ENCODE measurements at regions not wholly inside any gene's neighbourhood (a gene's known extent, or its start where the extent isn't known, plus 50 kb on each side); places are given as distances from the start of the nearest gene placed in this dataset.

DNA sequence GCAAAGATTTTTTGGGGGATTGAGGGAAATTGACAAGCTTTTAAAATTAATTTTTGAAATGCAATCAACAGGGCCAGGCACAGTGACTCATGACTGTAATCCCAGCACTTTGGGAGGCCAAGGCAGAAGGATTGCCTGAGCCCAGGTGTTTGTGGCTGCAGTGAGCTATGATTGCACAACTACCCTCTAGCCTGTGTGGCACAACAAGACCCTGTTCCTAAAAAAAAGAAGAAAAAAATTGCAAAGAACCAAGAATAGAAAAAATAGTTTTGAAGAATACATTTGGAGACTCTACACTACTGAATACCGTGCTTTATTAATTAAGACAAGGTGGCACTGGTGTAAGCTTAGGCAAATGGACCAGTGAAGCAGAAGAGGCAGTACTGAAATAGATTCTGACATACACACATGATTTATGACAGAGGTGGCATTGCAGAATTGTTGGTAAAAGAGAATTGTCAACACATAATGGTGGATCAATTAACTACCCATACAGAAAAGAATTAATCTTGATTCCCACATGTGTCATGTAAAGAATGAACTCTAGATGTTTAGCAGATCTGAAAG lies 443.3 kb upstream of the ATP11B start:
- TF ChIP-seq EZH2 (IDR thresholded peaks at IDR 0.05; ENCODE audit: borderline replicate concordance, low read length), result no peak
- TF ChIP-seq, protein P1, sequence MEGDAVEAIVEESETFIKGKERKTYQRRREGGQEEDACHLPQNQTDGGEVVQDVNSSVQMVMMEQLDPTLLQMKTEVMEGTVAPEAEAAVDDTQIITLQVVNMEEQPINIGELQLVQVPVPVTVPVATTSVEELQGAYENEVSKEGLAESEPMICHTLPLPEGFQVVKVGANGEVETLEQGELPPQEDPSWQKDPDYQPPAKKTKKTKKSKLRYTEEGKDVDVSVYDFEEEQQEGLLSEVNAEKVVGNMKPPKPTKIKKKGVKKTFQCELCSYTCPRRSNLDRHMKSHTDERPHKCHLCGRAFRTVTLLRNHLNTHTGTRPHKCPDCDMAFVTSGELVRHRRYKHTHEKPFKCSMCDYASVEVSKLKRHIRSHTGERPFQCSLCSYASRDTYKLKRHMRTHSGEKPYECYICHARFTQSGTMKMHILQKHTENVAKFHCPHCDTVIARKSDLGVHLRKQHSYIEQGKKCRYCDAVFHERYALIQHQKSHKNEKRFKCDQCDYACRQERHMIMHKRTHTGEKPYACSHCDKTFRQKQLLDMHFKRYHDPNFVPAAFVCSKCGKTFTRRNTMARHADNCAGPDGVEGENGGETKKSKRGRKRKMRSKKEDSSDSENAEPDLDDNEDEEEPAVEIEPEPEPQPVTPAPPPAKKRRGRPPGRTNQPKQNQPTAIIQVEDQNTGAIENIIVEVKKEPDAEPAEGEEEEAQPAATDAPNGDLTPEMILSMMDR (IDR thresholded peaks at IDR 0.05; ENCODE audit: low read length), result no peak
- Histone ChIP-seq H3K27ac (ENCODE audit: low read depth, low read length, poor library complexity, severe bottlenecking) (no peak overlapping the region), H3K4me1 (ENCODE audit: insufficient read depth, low read length, severe bottlenecking) (no peaks in the 10 kb centered on the region), H2AFZ (ENCODE audit: low read length) (no peak overlapping the region), H3K4me2 (ENCODE audit: low read length) (no peak overlapping the region), H4K20me1 (ENCODE audit: insufficient read depth, low read length) (no peaks in the 10 kb centered on the region), H3K27me3 (ENCODE audit: insufficient read depth, low read length) (no peaks in the 10 kb centered on the region), H3K4me3 (ENCODE audit: low read depth, low read length, poor library complexity, severe bottlenecking) (no peak overlapping the region), H3K79me2 (ENCODE audit: insufficient read depth, low read length) (no peaks in the 10 kb centered on the region), H3K9me2 (ENCODE audit: low read depth, low read length) (no peaks in the 10 kb centered on the region), H3K9me3 (ENCODE audit: low read length) (no peaks in the 10 kb centered on the region), H3F3A (ENCODE audit: insufficient read depth, low read length) (no peaks in the 10 kb centered on the region), H3K36me3 (ENCODE audit: insufficient read depth, low read length) (no peaks in the 10 kb centered on the region), H3K9ac (ENCODE audit: low read length) (no peak overlapping the region)

DNA sequence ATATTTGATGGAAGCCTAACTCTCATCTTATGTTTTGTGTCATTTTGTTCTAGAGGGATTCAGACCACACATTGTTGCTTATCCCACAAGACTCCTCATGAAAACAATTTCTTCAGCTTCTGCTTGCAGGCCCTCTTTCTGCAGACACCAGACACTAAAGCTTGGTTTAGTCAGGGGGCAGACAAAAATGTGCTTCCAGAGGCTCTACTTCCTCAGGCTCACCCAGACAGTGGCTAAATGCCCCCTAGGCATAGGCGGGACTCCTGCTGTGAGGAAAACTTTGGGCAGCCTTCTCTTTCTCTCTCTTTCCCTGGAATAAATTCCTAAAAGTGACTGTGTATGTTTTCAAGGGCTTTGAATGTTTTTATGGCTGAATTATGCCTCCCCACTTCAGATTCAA lies 435.4 kb upstream of the ATP11B start:
- H3K9me2 ChIP-seq (ENCODE audit: low read depth, low read length), result no peaks in the 10 kb centered on the region
- H3K9me3 ChIP-seq (ENCODE audit: low read length), result no peaks in the 10 kb centered on the region
- H3K4me2 ChIP-seq (ENCODE audit: low read length), result no peak overlapping the region
- H3K27ac ChIP-seq (ENCODE audit: low read depth, low read length, poor library complexity, severe bottlenecking), result no peak overlapping the region
- H3F3A ChIP-seq (ENCODE audit: insufficient read depth, low read length), result no peaks in the 10 kb centered on the region
- no peaks in the 10 kb centered on the region for H3K79me2 ChIP-seq (ENCODE audit: insufficient read depth, low read length)
- no peaks in the 10 kb centered on the region for H3K36me3 ChIP-seq (ENCODE audit: insufficient read depth, low read length)
- no peaks in the 10 kb centered on the region for H3K4me1 ChIP-seq (ENCODE audit: insufficient read depth, low read length, severe bottlenecking)
- TF ChIP-seq, protein P1 (IDR thresholded peaks at IDR 0.05; ENCODE audit: low read length), result no peak
- TF ChIP-seq EZH2 (IDR thresholded peaks at IDR 0.05; ENCODE audit: borderline replicate concordance, low read length), result no peak
- no peak overlapping the region for H2AFZ ChIP-seq (ENCODE audit: low read length)
- no peak overlapping the region for H3K9ac ChIP-seq (ENCODE audit: low read length)
- no peaks in the 10 kb centered on the region for H4K20me1 ChIP-seq (ENCODE audit: insufficient read depth, low read length)
- H3K4me3 ChIP-seq (ENCODE audit: low read depth, low read length, poor library complexity, severe bottlenecking), result no peak overlapping the region
- no peaks in the 10 kb centered on the region for H3K27me3 ChIP-seq (ENCODE audit: insufficient read depth, low read length)

GRCh38 chr3:182364323-182364722 lies 429.0 kb upstream of the ATP11B start:
- Histone ChIP-seq H3K27me3 (ENCODE audit: insufficient read depth, low read length) (no peaks in the 10 kb centered on the region), H3K9me3 (ENCODE audit: low read length) (no peaks in the 10 kb centered on the region), H3K4me1 (ENCODE audit: insufficient read depth, low read length, severe bottlenecking) (no peaks in the 10 kb centered on the region), H3K79me2 (ENCODE audit: insufficient read depth, low read length) (no peaks in the 10 kb centered on the region), H3K4me3 (ENCODE audit: low read depth, low read length, poor library complexity, severe bottlenecking) (no peak overlapping the region), H2AFZ (ENCODE audit: low read length) (no peak overlapping the region), H3K4me2 (ENCODE audit: low read length) (no peak overlapping the region), H3K36me3 (ENCODE audit: insufficient read depth, low read length) (no peaks in the 10 kb centered on the region), H4K20me1 (ENCODE audit: insufficient read depth, low read length) (no peaks in the 10 kb centered on the region), H3K27ac (ENCODE audit: low read depth, low read length, poor library complexity, severe bottlenecking) (no peak overlapping the region), H3F3A (ENCODE audit: insufficient read depth, low read length) (no peaks in the 10 kb centered on the region), H3K9me2 (ENCODE audit: low read depth, low read length) (no peaks in the 10 kb centered on the region), H3K9ac (ENCODE audit: low read length) (no peak overlapping the region)
- TF ChIP-seq, protein P1 (IDR thresholded peaks at IDR 0.05; ENCODE audit: low read length), result no peak
- TF ChIP-seq EZH2 (IDR thresholded peaks at IDR 0.05; ENCODE audit: borderline replicate concordance, low read length), result no peak

Measured in OCI-LY1 (cell line).